ENCODE measurements at regions not wholly inside any gene's neighbourhood (a gene's known extent, or its start where the extent isn't known, plus 50 kb on each side); places are given as distances from the start of the nearest gene placed in this dataset.
A peak's percentile ranks its signal among the peaks of the same experiment; 100 is the strongest.

DNA sequence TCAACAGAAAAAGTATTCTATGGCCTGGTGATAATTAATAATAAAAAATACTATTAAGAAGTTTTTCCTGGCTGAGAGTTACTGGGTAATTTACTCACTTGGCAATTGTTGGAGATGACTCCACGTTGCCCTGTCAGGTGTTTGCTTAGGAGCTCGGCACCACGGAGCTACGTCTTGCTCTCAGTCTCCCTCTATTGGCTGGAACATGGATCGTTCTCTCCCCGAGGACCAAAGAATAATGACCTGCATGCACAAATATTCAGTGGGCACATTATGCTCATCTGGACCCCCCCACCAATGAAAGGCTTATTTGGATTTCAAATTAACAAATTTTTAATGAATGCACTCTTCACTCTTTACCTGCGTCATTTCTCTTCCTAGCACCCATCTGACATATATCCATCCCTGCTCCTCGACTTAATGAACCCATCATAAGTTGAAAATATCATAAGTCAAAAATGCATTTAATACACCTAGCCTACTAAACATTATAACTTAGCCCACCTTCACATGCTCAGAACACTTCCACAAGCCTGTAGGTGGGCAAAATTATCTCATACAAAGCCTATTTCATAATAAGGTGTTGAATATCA lies 71.0 kb upstream of the CD83 start:
- Histone ChIP-seq H3K9me1 (replicated peaks; ENCODE audit: control insufficient read depth, extremely low read depth, insufficient read depth, low read length) (no peaks in the 10 kb centered on the region), H2AFZ (ENCODE audit: low read depth, low read length) (no peak overlapping the region), H3K27me3 (ENCODE audit: control insufficient read depth in 2 of 2, insufficient read depth in 2 of 2, low read length in 2 of 2) (no peaks in the 10 kb centered on the region), H3K9me3 (replicated peaks; ENCODE audit: control insufficient read depth, insufficient read depth, low read length) (no peaks in the 10 kb centered on the region), H3K4me3 (replicated peaks in 1 of 3; ENCODE audit: insufficient read depth in 1 of 3, low read depth in 1 of 3, low read length in 3 of 3) (no peak overlapping the region), H3K4me2 (ENCODE audit: insufficient read depth, low read length) (no peak overlapping the region), H3K4me1 (ENCODE audit: control insufficient read depth, extremely low read depth, insufficient read depth, low read length) (no peaks in the 10 kb centered on the region), H4K20me1 (replicated peaks; ENCODE audit: control insufficient read depth, extremely low read depth, insufficient read depth, low read length) (no peaks in the 10 kb centered on the region), H3K9ac (replicated peaks; ENCODE audit: extremely low read depth, insufficient read depth, low read length) (no peak overlapping the region), H3K36me3 (ENCODE audit: control insufficient read depth in 2 of 2, extremely low read depth in 1 of 2, insufficient read depth in 2 of 2, low read length in 2 of 2) (no peaks in the 10 kb centered on the region), H3K27ac (ENCODE audit: insufficient read depth, low read depth, low read length) (no peak overlapping the region), H3K79me2 (ENCODE audit: control insufficient read depth, insufficient read depth, low read length) (no peaks in the 10 kb centered on the region)
- intact Hi-C loops (cut with micrococcal nuclease) (loop anchor here (1.0 to 10.0 kb wide), 4 partner anchors 20 to 251 kb away; no protein-coding TSS in a partner anchor), dilution Hi-C loops (cut with MboI; ENCODE audit: extremely low pct_ligation_motif_present, low sequenced_read_pairs) (no loop called here)
- TF ChIP-seq POLR2AphosphoS5 (IDR thresholded peaks at IDR 0.05; ENCODE audit: insufficient read depth, low read depth, low read length) (no peak), MYC (IDR thresholded peaks at IDR 0.05; ENCODE audit: low read depth, low read length) (no peak), POLR2A (IDR thresholded peaks at IDR 0.05; ENCODE audit: low read depth, low read length) (no peak), GATA2 (IDR thresholded peaks at IDR 0.05; ENCODE audit: insufficient read depth, insufficient read length, low read depth, low read length) (no peak)
- TF ChIP-seq, protein P1, sequence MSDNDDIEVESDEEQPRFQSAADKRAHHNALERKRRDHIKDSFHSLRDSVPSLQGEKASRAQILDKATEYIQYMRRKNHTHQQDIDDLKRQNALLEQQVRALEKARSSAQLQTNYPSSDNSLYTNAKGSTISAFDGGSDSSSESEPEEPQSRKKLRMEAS (IDR thresholded peaks at IDR 0.05; ENCODE audit: insufficient read depth, insufficient read length): no peak
- TF ChIP-seq, protein P2, sequence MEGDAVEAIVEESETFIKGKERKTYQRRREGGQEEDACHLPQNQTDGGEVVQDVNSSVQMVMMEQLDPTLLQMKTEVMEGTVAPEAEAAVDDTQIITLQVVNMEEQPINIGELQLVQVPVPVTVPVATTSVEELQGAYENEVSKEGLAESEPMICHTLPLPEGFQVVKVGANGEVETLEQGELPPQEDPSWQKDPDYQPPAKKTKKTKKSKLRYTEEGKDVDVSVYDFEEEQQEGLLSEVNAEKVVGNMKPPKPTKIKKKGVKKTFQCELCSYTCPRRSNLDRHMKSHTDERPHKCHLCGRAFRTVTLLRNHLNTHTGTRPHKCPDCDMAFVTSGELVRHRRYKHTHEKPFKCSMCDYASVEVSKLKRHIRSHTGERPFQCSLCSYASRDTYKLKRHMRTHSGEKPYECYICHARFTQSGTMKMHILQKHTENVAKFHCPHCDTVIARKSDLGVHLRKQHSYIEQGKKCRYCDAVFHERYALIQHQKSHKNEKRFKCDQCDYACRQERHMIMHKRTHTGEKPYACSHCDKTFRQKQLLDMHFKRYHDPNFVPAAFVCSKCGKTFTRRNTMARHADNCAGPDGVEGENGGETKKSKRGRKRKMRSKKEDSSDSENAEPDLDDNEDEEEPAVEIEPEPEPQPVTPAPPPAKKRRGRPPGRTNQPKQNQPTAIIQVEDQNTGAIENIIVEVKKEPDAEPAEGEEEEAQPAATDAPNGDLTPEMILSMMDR (IDR thresholded peaks at IDR 0.05; ENCODE audit: extremely low read depth in 1 of 2, insufficient read depth in 1 of 2, low read depth in 1 of 2, low read length in 2 of 2): peak; percentile 63 to 79
- BruUV-seq (replicated peaks): no TSS peak
- ChIA-PET POLR2A (interaction anchor here (1.0 kb wide), 1 partner anchor 123 kb away, joined by 3 read pairs; no protein-coding TSS in a partner anchor), CTCF (interaction anchor here (0.6 to 6.7 kb wide), 43 partner anchors 10 to 1354 kb away, joined by 3 to 203 read pairs (median 5); partner anchors contain the start of gene RNF182)
- FAIRE-seq (peak; percentile 72), DNase-seq (ENCODE audit: low read depth, low spot score) (peak; percentile 57)
